HEK293 (cell line): ENCODE measurements at regions not wholly inside any gene's neighbourhood (a gene's known extent, or its start where the extent isn't known, plus 50 kb on each side); places are given as distances from the start of the nearest gene placed in this dataset.

Experiments used
- CTCF ChIA-PET: fragments of 350-600 bp; formaldehyde crosslinking; extraction: SDS; loops from one replicate; lab custom pipeline; 2021; ENCODE audit warnings: antibody characterized with exemption; lab: Yijun Ruan, JAX
- POLR2A ChIA-PET: fragments of 300-600 bp; formaldehyde crosslinking; extraction: SDS; loops from one replicate; lab custom pipeline; 2020; ENCODE audit warnings: antibody characterized with exemption, inconsistent platforms; lab: Yijun Ruan, JAX
- H3K27ac ChIP-seq: fragments of 200-500 bp; sonication (Bioruptor generic); 2 replicates; pipeline ENCODE4 v1.5.1; 2014; ENCODE audit warnings: low read depth, low read length, control low read depth, inconsistent platforms; ENCODE audit errors: extremely low read depth
- H3K36me3 ChIP-seq, 2 experiments: fragments of 200-500 bp in 1 of 2; sonication (Bioruptor generic) in 1 of 2; 1 replicate in 1 of 2; 2 replicates in 1 of 2; pipeline ENCODE4 v1.5.1; 2014 to 2017; ENCODE audit warnings: inconsistent platforms in 2 of 2, low read length in 2 of 2; ENCODE audit not compliant: control insufficient read depth in 2 of 2, insufficient read depth in 1 of 2
- H3K4me1 ChIP-seq: fragments of 200-500 bp; sonication (Bioruptor generic); 2 replicates; pipeline ENCODE4 v1.5.1; 2014; ENCODE audit warnings: mild to moderate bottlenecking, low read length, inconsistent platforms; ENCODE audit not compliant: control insufficient read depth, insufficient read depth
- H3K4me3 ChIP-seq: 2 replicates; pipeline ENCODE4 v1.5.1; 2011; ENCODE audit warnings: low read depth, mild to moderate bottlenecking, control low read depth, low read length, moderate library complexity
- H3K9me3 ChIP-seq: fragments of 200-500 bp; sonication (Bioruptor generic); 2 replicates; pipeline ENCODE4 v1.5.1; 2014; ENCODE audit warnings: low read depth, low read length, inconsistent platforms; ENCODE audit not compliant: control insufficient read depth, insufficient read depth
- GFI1B ChIP-seq: fragments of 450-650 bp; formaldehyde crosslinking; IDR thresholded peaks from 2 replicates; pipeline ENCODE4 v1.5.1; 2016; ENCODE audit warnings: missing biosample characterization, missing genetic modification characterization
- HOXC10 ChIP-seq: sonication (generic); formaldehyde crosslinking; IDR thresholded peaks from 2 replicates; pipeline ENCODE4 v1.8.1; 2023; ENCODE audit warnings: mild to moderate bottlenecking, missing genetic modification reagents
- PRDM1 ChIP-seq: fragments of 450-650 bp; formaldehyde crosslinking; IDR thresholded peaks from 2 replicates; pipeline ENCODE4; 2016; ENCODE audit warnings: missing biosample characterization, missing genetic modification characterization
- RBAK ChIP-seq: fragments of 450-650 bp; formaldehyde crosslinking; IDR thresholded peaks from 2 replicates; pipeline ENCODE4 v1.5.1; 2016; ENCODE audit warnings: missing biosample characterization, missing genetic modification characterization
- SP2 ChIP-seq: fragments of 450-650 bp; formaldehyde crosslinking; IDR thresholded peaks from 2 replicates; pipeline ENCODE4 v1.5.1; 2016; ENCODE audit warnings: missing biosample characterization, missing genetic modification characterization
- ZBTB26 ChIP-seq: fragments of 450-650 bp; formaldehyde crosslinking; optimal IDR thresholded peaks from 2 replicates; pipeline ENCODE3; 2016; ENCODE audit warnings: missing biosample characterization, mild to moderate bottlenecking, missing genetic modification characterization
- ZBTB44 ChIP-seq: fragments of 450-650 bp; IDR thresholded peaks from 2 replicates; pipeline ENCODE4 v1.5.1; 2018; ENCODE audit warnings: missing biosample characterization, mild to moderate bottlenecking, missing genetic modification characterization
- ZBTB8A ChIP-seq: fragments of 450-650 bp; formaldehyde crosslinking; IDR thresholded peaks from 2 replicates; pipeline ENCODE4 v1.5.1; 2016; ENCODE audit warnings: missing biosample characterization, missing genetic modification characterization
- ZFP37 ChIP-seq: fragments of 450-650 bp; formaldehyde crosslinking; IDR thresholded peaks from 2 replicates; pipeline ENCODE4 v1.5.1; 2016; ENCODE audit warnings: missing biosample characterization, missing genetic modification characterization
- ZNF112 ChIP-seq: fragments of 450-650 bp; formaldehyde crosslinking; IDR thresholded peaks from 2 replicates; pipeline ENCODE4 v1.5.0; 2017; ENCODE audit warnings: missing biosample characterization, missing genetic modification characterization
- ZNF148 ChIP-seq: fragments of 450-650 bp; formaldehyde crosslinking; IDR thresholded peaks from 2 replicates; pipeline ENCODE4 v1.5.0; 2017; ENCODE audit warnings: missing biosample characterization, missing genetic modification characterization, borderline replicate concordance
- ZNF169 ChIP-seq: fragments of 450-650 bp; formaldehyde crosslinking; IDR thresholded peaks from 2 replicates; pipeline ENCODE4 v1.5.1; 2016; ENCODE audit warnings: missing biosample characterization, missing genetic modification characterization
- ZNF2 ChIP-seq: fragments of 450-650 bp; formaldehyde crosslinking; IDR thresholded peaks from 2 replicates; pipeline ENCODE4 v1.5.1; 2016; ENCODE audit warnings: missing biosample characterization, missing genetic modification characterization
- ZNF26 ChIP-seq: fragments of 450-650 bp; formaldehyde crosslinking; IDR thresholded peaks from 2 replicates; pipeline ENCODE4 v1.5.1; 2016; ENCODE audit warnings: missing biosample characterization, missing genetic modification characterization
- ZNF266 ChIP-seq: fragments of 450-650 bp; formaldehyde crosslinking; IDR thresholded peaks from 2 replicates; pipeline ENCODE4 v1.5.1; 2016; ENCODE audit warnings: missing biosample characterization, missing genetic modification characterization, low read depth
- ZNF394 ChIP-seq: fragments of 450-650 bp; formaldehyde crosslinking; IDR thresholded peaks from 2 replicates; pipeline ENCODE4 v1.5.1; 2016; ENCODE audit warnings: missing biosample characterization, missing genetic modification characterization, mild to moderate bottlenecking, moderate library complexity, borderline replicate concordance
- ZNF488 ChIP-seq: fragments of 450-650 bp; formaldehyde crosslinking; IDR thresholded peaks from 2 replicates; pipeline ENCODE4 v1.5.1; 2016; ENCODE audit warnings: missing biosample characterization, missing genetic modification characterization
- ZNF510 ChIP-seq: fragments of 450-650 bp; formaldehyde crosslinking; IDR thresholded peaks from 2 replicates; pipeline ENCODE4 v1.5.1; 2018; ENCODE audit warnings: mild to moderate bottlenecking, missing genetic modification characterization, missing biosample characterization; ENCODE audit not compliant: insufficient replicate concordance
- ZSCAN4 ChIP-seq: fragments of 450-650 bp; formaldehyde crosslinking; IDR thresholded peaks from 2 replicates; pipeline ENCODE4 v1.5.1; 2017; ENCODE audit warnings: missing biosample characterization, missing genetic modification characterization
- ZXDB ChIP-seq: fragments of 450-650 bp; formaldehyde crosslinking; IDR thresholded peaks from 2 replicates; pipeline ENCODE4 v1.5.1; 2016; ENCODE audit warnings: missing biosample characterization, missing genetic modification characterization

- TF ChIP-seq ZSCAN4 = no peak
- TF ChIP-seq ZFP37 = no peak
- TF ChIP-seq ZNF394 (tag by site-specific recombination) = no peak
Observed at GRCh38 chr9:73284377-73284776, 132.7 kb downstream of the ANXA1 start (continued).

GRCh38 chr9:73294336-73294735, 142.7 kb downstream of the ANXA1 start:
- Histone ChIP-seq H3K4me1 (no peaks in the 10 kb centered on the region), H3K4me3 (no peak overlapping the region), H3K27ac (no peak overlapping the region), H3K9me3 (no peaks in the 10 kb centered on the region), H3K36me3 (no peaks in the 10 kb centered on the region)
- POLR2A ChIA-PET = no interaction called here
- CTCF ChIA-PET = no interaction called here
- TF ChIP-seq ZNF266 (tag by site-specific recombination) = no peak
- no peak for TF ChIP-seq ZXDB (tag by site-specific recombination)
- TF ChIP-seq ZBTB26 = no peak
- no peak for TF ChIP-seq ZBTB8A
- no peak for TF ChIP-seq ZNF488 (tag by site-specific recombination)
- no peak for TF ChIP-seq ZNF169 (tag by site-specific recombination)
- no peak for TF ChIP-seq ZNF2 (tag by site-specific recombination)
- no peak for TF ChIP-seq SP2 (tag by site-specific recombination)

- no peak overlapping the region for H3K27ac ChIP-seq
- no peaks in the 10 kb centered on the region for H3K4me1 ChIP-seq
- POLR2A ChIA-PET = no interaction called here
- no peak for TF ChIP-seq ZNF26
- no peak for TF ChIP-seq GFI1B (tag by site-specific recombination)
- no peak for TF ChIP-seq ZNF148 (tag by site-specific recombination)
- TF ChIP-seq ZBTB44 (tag by site-specific recombination) = no peak
- no peak for TF ChIP-seq HOXC10 (CRISPR knock-in tag)
- no peak for TF ChIP-seq PRDM1 (tag by site-specific recombination)
- no peak for TF ChIP-seq RBAK (tag by site-specific recombination)
- no peak for TF ChIP-seq ZNF112 (tag by site-specific recombination)
- no peak for TF ChIP-seq ZNF510
- H3K4me3 ChIP-seq = no peak overlapping the region
- H3K36me3 ChIP-seq = no peaks in the 10 kb centered on the region
- CTCF ChIA-PET = no interaction called here
- no peaks in the 10 kb centered on the region for H3K9me3 ChIP-seq
Observed at GRCh38 chr9:73325983-73326382, 174.3 kb downstream of the ANXA1 start.
